OCI-LY1 (cell line): ENCODE measurements at regions not wholly inside any gene's neighbourhood (a gene's known extent, or its start where the extent isn't known, plus 50 kb on each side); places are given as distances from the start of the nearest gene placed in this dataset.

Experiments
- EZH2 ChIP-seq: fragments of 200-600 bp; sonication (generic), shearing (Covaris generic); IDR thresholded peaks from 2 replicates; pipeline ENCODE4 v1.8.0; 2017; ENCODE audit warnings: borderline replicate concordance, mixed run types, mild to moderate bottlenecking, antibody characterized with exemption, low read length, moderate library complexity, mixed read lengths
- TF ChIP-seq, protein P1 (sequence below): fragments of 200-600 bp; sonication (generic), shearing (Covaris generic); IDR thresholded peaks from 2 replicates; pipeline ENCODE4 v1.5.1; 2017; ENCODE audit warnings: mild to moderate bottlenecking, antibody characterized with exemption, low read length, moderate library complexity, mixed read lengths

DNA sequence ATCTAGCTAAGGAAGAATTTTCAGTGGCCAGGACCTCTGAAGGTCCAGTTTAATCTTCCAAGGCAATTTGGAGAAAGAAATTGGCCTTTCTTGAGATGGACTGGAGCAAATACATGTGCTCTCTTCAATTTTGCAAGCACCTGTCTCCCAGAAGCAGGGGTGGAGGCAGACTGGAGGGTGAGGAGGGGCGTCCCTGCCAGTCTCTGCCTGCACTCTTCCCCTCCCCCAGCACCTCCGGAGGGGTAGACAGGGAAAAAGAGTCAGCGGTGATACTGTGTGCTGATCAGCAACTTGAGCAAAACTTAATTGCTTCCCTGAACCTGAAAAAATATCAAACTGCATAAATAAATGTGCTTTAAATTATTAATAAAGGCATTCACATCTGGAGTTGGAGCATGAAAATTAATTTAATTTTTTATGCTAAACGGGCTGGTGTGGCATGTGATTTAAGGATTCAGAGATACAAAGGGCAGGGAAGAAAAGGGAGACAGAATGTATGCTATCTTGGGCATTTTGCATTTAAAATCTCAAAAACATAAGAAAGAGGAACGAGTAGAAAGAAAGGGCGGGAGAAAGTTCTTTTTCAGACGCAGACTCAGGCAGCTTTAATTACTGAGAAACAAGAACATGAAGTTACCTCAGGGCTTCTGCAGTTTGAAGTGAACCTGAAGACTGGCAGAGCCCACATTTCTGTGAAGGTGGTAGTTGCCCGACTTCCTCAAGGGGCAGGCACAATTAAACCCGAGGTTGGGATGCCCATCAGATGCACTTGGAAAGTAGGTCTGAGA lies 319.7 kb downstream of the UACA start:
- no peak for TF ChIP-seq EZH2
- TF ChIP-seq, protein P1, sequence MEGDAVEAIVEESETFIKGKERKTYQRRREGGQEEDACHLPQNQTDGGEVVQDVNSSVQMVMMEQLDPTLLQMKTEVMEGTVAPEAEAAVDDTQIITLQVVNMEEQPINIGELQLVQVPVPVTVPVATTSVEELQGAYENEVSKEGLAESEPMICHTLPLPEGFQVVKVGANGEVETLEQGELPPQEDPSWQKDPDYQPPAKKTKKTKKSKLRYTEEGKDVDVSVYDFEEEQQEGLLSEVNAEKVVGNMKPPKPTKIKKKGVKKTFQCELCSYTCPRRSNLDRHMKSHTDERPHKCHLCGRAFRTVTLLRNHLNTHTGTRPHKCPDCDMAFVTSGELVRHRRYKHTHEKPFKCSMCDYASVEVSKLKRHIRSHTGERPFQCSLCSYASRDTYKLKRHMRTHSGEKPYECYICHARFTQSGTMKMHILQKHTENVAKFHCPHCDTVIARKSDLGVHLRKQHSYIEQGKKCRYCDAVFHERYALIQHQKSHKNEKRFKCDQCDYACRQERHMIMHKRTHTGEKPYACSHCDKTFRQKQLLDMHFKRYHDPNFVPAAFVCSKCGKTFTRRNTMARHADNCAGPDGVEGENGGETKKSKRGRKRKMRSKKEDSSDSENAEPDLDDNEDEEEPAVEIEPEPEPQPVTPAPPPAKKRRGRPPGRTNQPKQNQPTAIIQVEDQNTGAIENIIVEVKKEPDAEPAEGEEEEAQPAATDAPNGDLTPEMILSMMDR = no peak
